HepG2 (cell line): ENCODE measurements at regions not wholly inside any gene's neighbourhood (a gene's known extent, or its start where the extent isn't known, plus 50 kb on each side); places are given as distances from the start of the nearest gene placed in this dataset.

ENCODE experiments used
- FOSL1 ChIP-seq: sonication (generic); formaldehyde crosslinking; IDR thresholded peaks from 2 replicates; pipeline ENCODE4 v1.9.0; 2021; ENCODE audit warnings: missing genetic modification reagents, borderline replicate concordance
- GPN1 ChIP-seq: sonication (generic); formaldehyde crosslinking; IDR thresholded peaks from 2 replicates; pipeline ENCODE4 v1.5.1; 2020; ENCODE audit warnings: missing genetic modification reagents, borderline replicate concordance
- JARID2 ChIP-seq: sonication (generic); formaldehyde crosslinking; IDR thresholded peaks from 2 replicates; pipeline ENCODE4 v1.8.1; 2023; ENCODE audit warnings: missing genetic modification reagents, inconsistent platforms; ENCODE audit not compliant: insufficient replicate concordance
- MTF1 ChIP-seq: sonication (generic); formaldehyde crosslinking; IDR thresholded peaks from 2 replicates; pipeline ENCODE4 v1.5.0; 2020; ENCODE audit warnings: missing genetic modification reagents
- SNAI1 ChIP-seq: sonication (generic); formaldehyde crosslinking; IDR thresholded peaks from 2 replicates; pipeline ENCODE4 v1.5.0; 2020; ENCODE audit warnings: mild to moderate bottlenecking, missing genetic modification reagents, borderline replicate concordance
- TCF12 ChIP-seq, 2 experiments: fragments of 450-650 bp in 1 of 2; sonication (generic) in 1 of 2; formaldehyde crosslinking in 1 of 2; IDR thresholded peaks; 2 replicates each; pipeline versions ENCODE4 v1.6.1 to v1.8.0; 2017 to 2022; ENCODE audit warnings: antibody characterized with exemption in 1 of 2, mild to moderate bottlenecking in 1 of 2, missing genetic modification reagents in 1 of 2, moderate library complexity in 1 of 2
- TIGD3 ChIP-seq: sonication (generic); formaldehyde crosslinking; IDR thresholded peaks from 2 replicates; pipeline ENCODE4 v1.5.1; 2020; ENCODE audit warnings: mild to moderate bottlenecking, missing genetic modification reagents, borderline replicate concordance
- ZMAT3 ChIP-seq: sonication (generic); formaldehyde crosslinking; conservative IDR thresholded peaks from 2 replicates; pipeline ENCODE4 v1.7.0; 2021; ENCODE audit warnings: missing genetic modification reagents
- ZNF326 ChIP-seq: sonication (generic); formaldehyde crosslinking; IDR thresholded peaks from 2 replicates; pipeline ENCODE4 v1.4.0; 2020; ENCODE audit warnings: missing genetic modification reagents, borderline replicate concordance
- ZNF614 ChIP-seq: IDR thresholded peaks from 2 replicates; pipeline ENCODE4 v1.6.1; 2018; ENCODE audit warnings: missing biosample characterization, missing genetic modification reagents, inconsistent platforms, borderline replicate concordance
- ZNF644 ChIP-seq: IDR thresholded peaks from 2 replicates; pipeline ENCODE4 v1.6.1; 2016; ENCODE audit warnings: low read depth
- TF ChIP-seq, protein P1 (sequence below): sonication (generic); formaldehyde crosslinking; IDR thresholded peaks from 2 replicates; pipeline ENCODE4 v1.4.0; 2020; ENCODE audit warnings: mild to moderate bottlenecking, low read depth, missing genetic modification reagents
- TF ChIP-seq, protein P2 (sequence below): sonication (generic); formaldehyde crosslinking; IDR thresholded peaks from 2 replicates; pipeline ENCODE4 v1.4.0; 2020; ENCODE audit warnings: missing genetic modification reagents
- TF ChIP-seq, protein P3 (sequence below): sonication (generic); formaldehyde crosslinking; IDR thresholded peaks from 2 replicates; pipeline ENCODE4 v1.8.0; 2022; ENCODE audit warnings: missing genetic modification reagents, mild to moderate bottlenecking, borderline replicate concordance

DNA sequence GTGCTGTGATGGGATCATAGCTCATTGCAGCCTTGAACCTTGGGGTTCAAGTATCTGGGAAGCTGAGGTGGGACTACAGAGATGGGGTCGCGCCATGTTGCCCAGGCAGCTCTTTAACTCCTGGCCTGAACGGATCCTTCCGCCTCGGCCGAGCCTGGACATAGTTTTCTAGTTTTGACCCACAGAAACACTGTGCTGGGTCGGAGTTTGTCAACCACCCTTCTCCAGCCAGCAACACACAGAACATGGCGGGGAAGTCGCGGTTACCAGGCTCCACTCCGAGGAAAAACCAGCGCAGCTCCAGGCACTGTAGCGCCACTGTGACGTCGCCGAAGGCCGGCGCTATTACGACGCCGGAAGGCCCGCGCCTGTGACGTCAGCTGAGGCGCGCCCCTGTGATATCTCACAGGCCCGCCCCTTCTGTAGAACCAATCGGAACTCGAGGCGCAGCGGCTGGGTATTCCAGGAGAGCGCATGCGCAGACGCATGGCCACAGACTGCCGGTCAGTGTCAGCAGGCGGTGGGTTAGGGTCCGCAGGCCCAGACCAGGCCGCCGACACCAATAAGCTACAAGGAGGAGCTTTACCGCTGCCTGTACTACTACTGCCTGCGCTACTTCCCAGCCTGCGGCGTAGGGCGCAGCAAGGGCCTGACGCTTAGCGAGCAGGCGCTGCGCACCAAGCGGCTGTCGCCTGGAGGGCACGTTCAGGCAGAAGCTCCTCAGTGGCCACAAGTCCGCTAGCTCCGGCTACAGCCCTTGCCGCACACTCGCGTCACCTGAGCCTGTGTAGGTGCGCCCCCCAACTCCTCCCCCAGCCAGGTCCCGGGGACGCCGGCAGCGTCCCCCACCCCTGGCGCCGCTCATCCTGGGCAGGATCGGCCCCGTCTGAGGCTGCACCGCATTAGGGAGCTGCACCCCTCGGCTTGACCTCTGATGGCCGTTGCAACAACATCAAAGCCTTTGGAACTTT lies 135.2 kb upstream of the KCTD7 start (continued):
- TF ChIP-seq, protein P1, sequence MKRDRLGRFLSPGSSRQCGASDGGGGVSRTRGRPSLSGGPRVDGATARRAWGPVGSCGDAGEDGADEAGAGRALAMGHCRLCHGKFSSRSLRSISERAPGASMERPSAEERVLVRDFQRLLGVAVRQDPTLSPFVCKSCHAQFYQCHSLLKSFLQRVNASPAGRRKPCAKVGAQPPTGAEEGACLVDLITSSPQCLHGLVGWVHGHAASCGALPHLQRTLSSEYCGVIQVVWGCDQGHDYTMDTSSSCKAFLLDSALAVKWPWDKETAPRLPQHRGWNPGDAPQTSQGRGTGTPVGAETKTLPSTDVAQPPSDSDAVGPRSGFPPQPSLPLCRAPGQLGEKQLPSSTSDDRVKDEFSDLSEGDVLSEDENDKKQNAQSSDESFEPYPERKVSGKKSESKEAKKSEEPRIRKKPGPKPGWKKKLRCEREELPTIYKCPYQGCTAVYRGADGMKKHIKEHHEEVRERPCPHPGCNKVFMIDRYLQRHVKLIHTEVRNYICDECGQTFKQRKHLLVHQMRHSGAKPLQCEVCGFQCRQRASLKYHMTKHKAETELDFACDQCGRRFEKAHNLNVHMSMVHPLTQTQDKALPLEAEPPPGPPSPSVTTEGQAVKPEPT (CRISPR knock-in tag): 0 out of 2 replicates have a peak, but pooled peaks have one; percentile 29
- TF ChIP-seq GPN1 (CRISPR knock-in tag) (no peak; the same call in 1 of the 2 replicates), SNAI1 (CRISPR knock-in tag) (peak; percentile 65; the same call in 1 of the 2 replicates), ZNF326 (CRISPR knock-in tag) (no peak), ZNF644 (no peak; the same call in 1 of the 2 replicates), MTF1 (CRISPR knock-in tag) (peak; percentile 82; the same call in 1 of the 2 replicates), FOSL1 (CRISPR knock-in tag) (peak; percentile 42; the same call in 1 of the 2 replicates), JARID2 (CRISPR knock-in tag) (peak; percentile 53), TIGD3 (CRISPR knock-in tag) (0 out of 2 replicates have a peak, but pooled peaks have one; percentile 32), TCF12 (IDR thresholded peaks at IDR 0.05) (no peak), TCF12 (CRISPR knock-in tag; IDR thresholded peaks at IDR 0.05) (no peak), ZMAT3 (CRISPR knock-in tag) (peak; percentile 93), ZNF614 (CRISPR knock-in tag) (peak; percentile 75; the same call in 1 of the 2 replicates)
- TF ChIP-seq, protein P2, sequence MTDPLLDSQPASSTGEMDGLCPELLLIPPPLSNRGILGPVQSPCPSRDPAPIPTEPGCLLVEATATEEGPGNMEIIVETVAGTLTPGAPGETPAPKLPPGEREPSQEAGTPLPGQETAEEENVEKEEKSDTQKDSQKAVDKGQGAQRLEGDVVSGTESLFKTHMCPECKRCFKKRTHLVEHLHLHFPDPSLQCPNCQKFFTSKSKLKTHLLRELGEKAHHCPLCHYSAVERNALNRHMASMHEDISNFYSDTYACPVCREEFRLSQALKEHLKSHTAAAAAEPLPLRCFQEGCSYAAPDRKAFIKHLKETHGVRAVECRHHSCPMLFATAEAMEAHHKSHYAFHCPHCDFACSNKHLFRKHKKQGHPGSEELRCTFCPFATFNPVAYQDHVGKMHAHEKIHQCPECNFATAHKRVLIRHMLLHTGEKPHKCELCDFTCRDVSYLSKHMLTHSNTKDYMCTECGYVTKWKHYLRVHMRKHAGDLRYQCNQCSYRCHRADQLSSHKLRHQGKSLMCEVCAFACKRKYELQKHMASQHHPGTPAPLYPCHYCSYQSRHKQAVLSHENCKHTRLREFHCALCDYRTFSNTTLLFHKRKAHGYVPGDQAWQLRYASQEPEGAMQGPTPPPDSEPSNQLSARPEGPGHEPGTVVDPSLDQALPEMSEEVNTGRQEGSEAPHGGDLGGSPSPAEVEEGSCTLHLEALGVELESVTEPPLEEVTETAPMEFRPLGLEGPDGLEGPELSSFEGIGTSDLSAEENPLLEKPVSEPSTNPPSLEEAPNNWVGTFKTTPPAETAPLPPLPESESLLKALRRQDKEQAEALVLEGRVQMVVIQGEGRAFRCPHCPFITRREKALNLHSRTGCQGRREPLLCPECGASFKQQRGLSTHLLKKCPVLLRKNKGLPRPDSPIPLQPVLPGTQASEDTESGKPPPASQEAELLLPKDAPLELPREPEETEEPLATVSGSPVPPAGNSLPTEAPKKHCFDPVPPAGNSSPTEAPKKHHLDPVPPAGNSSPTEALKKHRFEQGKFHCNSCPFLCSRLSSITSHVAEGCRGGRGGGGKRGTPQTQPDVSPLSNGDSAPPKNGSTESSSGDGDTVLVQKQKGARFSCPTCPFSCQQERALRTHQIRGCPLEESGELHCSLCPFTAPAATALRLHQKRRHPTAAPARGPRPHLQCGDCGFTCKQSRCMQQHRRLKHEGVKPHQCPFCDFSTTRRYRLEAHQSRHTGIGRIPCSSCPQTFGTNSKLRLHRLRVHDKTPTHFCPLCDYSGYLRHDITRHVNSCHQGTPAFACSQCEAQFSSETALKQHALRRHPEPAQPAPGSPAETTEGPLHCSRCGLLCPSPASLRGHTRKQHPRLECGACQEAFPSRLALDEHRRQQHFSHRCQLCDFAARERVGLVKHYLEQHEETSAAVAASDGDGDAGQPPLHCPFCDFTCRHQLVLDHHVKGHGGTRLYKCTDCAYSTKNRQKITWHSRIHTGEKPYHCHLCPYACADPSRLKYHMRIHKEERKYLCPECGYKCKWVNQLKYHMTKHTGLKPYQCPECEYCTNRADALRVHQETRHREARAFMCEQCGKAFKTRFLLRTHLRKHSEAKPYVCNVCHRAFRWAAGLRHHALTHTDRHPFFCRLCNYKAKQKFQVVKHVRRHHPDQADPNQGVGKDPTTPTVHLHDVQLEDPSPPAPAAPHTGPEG: peak; percentile 81; the same call in 1 of the 2 replicates
- TF ChIP-seq, protein P3, sequence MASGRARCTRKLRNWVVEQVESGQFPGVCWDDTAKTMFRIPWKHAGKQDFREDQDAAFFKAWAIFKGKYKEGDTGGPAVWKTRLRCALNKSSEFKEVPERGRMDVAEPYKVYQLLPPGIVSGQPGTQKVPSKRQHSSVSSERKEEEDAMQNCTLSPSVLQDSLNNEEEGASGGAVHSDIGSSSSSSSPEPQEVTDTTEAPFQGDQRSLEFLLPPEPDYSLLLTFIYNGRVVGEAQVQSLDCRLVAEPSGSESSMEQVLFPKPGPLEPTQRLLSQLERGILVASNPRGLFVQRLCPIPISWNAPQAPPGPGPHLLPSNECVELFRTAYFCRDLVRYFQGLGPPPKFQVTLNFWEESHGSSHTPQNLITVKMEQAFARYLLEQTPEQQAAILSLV (CRISPR knock-in tag): peak; percentile 91; the same call in 1 of the 2 replicates
